HL-60 (cell line): ENCODE measurements at regions not wholly inside any gene's neighbourhood (a gene's known extent, or its start where the extent isn't known, plus 50 kb on each side); places are given as distances from the start of the nearest gene placed in this dataset.

ENCODE experiments used
- DNase-seq, 2 experiments: peaks; one replicate each; pipeline ENCODE4 v3.0.0-alpha.2; 2010 to 2020; ENCODE audit warnings: low read depth in 1 of 2, low spot score in 1 of 2
- H3K27ac ChIP-seq: fragments of 250-450 bp; sonication (Bioruptor Pico); replicated peaks from 2 replicates; pipeline ENCODE4 v1.5.1; 2020; ENCODE audit warnings: mild to moderate bottlenecking, moderate library complexity
- H3K27me3 ChIP-seq: fragments of 250-450 bp; sonication (Bioruptor Pico); 2 replicates; pipeline ENCODE4 v1.5.1; 2021; ENCODE audit warnings: mild to moderate bottlenecking, moderate library complexity; ENCODE audit not compliant: insufficient read depth, poor library complexity, severe bottlenecking
- H3K4me3 ChIP-seq: replicated peaks from 2 replicates; pipeline ENCODE4 v1.5.1; 2011; ENCODE audit warnings: mild to moderate bottlenecking, control low read depth, low read length; ENCODE audit not compliant: insufficient read depth
- GABPA ChIP-seq: IDR thresholded peaks from 2 replicates; pipeline ENCODE4 v1.6.1; 2012; ENCODE audit warnings: low read depth
- POLR2AphosphoS5 ChIP-seq: IDR thresholded peaks from 2 replicates; pipeline ENCODE4 v1.6.1; 2012; ENCODE audit warnings: low read depth
- SPI1 ChIP-seq: IDR thresholded peaks from 2 replicates; pipeline ENCODE4 v1.6.1; 2012; ENCODE audit warnings: low read depth, mild to moderate bottlenecking, borderline replicate concordance
- TF ChIP-seq, protein P1 (sequence below): IDR thresholded peaks from one replicate; pipeline ENCODE4 v1.5.1; 2011; ENCODE audit warnings: low read length, control low read depth, inconsistent platforms; ENCODE audit not compliant: insufficient read depth
- TF ChIP-seq, protein P2 (sequence below): IDR thresholded peaks from 2 replicates; pipeline ENCODE4 v1.6.1; 2012; ENCODE audit warnings: low read depth; ENCODE audit not compliant: insufficient replicate concordance

DNA sequence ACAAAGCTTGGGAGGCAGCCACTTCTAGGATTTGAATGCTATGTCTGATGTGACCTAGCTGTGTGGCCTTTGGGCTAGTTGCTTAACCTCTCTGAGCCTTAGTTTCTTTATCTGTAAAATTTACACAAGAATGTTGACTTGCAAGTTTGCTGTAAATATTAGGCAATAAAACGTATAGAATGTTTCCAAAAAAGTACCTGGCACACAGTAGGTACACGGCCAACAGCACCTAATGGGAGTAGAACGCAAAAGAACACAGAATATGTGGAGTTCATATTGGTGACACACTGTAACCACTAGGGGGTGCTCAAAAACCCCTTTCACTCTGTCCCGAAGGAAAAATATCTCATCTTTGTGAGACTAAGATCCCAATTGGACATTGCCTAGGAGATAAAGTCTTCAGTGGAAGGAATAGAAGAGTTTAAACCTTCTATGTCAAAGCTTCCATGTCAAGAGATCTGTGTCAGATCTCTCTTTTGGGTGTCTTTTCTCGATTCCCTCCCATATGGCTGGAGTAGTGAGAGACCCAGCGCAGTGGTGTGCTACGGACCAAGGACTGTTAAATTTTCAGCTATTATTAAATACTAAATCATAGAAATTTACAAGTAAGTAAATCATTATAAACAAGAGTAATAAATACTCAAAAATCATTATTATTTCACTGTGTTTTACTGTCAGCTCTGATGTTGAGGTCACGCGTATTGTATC lies 145.4 kb upstream of the RAD23B start:
- peak in 1 of 2 experiments; percentile 0 for DNase-seq
- Histone ChIP-seq H3K27me3 (no peaks in the 10 kb centered on the region), H3K4me3 (no peak overlapping the region), H3K27ac (no peak overlapping the region)
- TF ChIP-seq POLR2AphosphoS5, result no peak
- TF ChIP-seq, protein P1, sequence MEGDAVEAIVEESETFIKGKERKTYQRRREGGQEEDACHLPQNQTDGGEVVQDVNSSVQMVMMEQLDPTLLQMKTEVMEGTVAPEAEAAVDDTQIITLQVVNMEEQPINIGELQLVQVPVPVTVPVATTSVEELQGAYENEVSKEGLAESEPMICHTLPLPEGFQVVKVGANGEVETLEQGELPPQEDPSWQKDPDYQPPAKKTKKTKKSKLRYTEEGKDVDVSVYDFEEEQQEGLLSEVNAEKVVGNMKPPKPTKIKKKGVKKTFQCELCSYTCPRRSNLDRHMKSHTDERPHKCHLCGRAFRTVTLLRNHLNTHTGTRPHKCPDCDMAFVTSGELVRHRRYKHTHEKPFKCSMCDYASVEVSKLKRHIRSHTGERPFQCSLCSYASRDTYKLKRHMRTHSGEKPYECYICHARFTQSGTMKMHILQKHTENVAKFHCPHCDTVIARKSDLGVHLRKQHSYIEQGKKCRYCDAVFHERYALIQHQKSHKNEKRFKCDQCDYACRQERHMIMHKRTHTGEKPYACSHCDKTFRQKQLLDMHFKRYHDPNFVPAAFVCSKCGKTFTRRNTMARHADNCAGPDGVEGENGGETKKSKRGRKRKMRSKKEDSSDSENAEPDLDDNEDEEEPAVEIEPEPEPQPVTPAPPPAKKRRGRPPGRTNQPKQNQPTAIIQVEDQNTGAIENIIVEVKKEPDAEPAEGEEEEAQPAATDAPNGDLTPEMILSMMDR, result peak; percentile 42

DNA sequence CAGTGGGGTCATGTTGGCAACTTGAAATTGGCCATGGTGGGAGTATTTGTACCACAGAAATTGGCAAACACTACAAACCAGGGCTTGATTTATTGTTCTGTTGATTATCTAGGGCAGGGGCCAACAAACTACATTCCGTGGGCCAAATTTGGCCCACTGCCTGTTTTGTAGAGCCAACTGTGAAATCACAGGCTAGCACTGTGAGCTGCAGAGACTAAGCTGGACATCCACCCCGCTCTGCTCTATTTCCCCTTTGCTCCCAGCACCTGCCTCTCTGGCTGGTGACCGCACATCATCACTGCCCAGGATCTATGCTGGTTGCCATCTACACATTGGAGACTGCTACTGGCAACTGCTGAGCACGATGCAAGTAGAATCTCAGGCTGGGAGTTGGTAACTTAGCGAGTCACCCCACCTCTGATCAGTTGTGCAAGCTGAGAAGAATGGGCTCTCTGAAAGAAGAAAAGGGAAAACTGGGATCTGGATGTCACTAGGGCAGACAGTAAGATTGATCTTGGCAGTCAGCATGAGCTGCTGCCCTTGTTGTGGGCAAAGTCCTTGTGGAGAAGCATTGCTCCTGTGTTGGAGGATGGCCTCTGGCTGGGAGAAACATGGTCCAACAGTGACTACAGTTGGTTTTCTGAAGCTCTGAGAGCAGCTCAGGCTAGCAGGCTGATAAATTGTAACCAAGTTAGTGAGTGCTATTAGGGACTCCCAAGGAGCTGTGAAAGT lies 144.7 kb upstream of the RAD23B start:
- no peak for DNase-seq
- Histone ChIP-seq H3K27ac (no peak overlapping the region), H3K4me3 (no peak overlapping the region), H3K27me3 (no peaks in the 10 kb centered on the region)
- TF ChIP-seq SPI1, result no peak
- TF ChIP-seq GABPA, result no peak
- no peak for TF ChIP-seq POLR2AphosphoS5
- TF ChIP-seq, protein P2, sequence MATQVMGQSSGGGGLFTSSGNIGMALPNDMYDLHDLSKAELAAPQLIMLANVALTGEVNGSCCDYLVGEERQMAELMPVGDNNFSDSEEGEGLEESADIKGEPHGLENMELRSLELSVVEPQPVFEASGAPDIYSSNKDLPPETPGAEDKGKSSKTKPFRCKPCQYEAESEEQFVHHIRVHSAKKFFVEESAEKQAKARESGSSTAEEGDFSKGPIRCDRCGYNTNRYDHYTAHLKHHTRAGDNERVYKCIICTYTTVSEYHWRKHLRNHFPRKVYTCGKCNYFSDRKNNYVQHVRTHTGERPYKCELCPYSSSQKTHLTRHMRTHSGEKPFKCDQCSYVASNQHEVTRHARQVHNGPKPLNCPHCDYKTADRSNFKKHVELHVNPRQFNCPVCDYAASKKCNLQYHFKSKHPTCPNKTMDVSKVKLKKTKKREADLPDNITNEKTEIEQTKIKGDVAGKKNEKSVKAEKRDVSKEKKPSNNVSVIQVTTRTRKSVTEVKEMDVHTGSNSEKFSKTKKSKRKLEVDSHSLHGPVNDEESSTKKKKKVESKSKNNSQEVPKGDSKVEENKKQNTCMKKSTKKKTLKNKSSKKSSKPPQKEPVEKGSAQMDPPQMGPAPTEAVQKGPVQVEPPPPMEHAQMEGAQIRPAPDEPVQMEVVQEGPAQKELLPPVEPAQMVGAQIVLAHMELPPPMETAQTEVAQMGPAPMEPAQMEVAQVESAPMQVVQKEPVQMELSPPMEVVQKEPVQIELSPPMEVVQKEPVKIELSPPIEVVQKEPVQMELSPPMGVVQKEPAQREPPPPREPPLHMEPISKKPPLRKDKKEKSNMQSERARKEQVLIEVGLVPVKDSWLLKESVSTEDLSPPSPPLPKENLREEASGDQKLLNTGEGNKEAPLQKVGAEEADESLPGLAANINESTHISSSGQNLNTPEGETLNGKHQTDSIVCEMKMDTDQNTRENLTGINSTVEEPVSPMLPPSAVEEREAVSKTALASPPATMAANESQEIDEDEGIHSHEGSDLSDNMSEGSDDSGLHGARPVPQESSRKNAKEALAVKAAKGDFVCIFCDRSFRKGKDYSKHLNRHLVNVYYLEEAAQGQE, result no peak
- TF ChIP-seq, protein P1, result no peak

DNA sequence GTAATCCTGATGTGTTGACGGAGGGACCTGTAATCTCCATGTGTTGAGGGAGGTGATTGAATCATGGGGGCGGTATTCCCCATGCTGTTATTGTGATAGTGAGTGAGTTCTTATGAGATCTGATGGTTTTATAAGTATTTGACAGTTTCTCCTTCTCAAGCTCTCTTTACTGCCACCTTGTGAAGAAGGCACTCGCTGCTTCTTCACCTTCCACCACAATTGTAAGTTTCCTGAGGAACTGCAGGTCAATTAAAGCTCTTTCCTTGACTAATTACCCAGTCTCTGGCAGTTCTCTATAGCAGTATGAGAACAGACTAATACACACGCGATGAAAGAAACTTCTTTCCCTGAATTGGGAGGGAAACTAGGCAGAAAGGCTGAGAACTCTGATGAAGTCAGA lies 141.1 kb upstream of the RAD23B start:
- Histone ChIP-seq H3K27me3 (no peaks in the 10 kb centered on the region), H3K4me3 (no peak overlapping the region), H3K27ac (no peak overlapping the region)
- TF ChIP-seq, protein P1, result no peak
- TF ChIP-seq POLR2AphosphoS5 (no peak), SPI1 (no peak), GABPA (no peak)
- TF ChIP-seq, protein P2, result no peak
- no peak for DNase-seq
